Glutamatergic neuron (in vitro differentiated cells): ENCODE measurements at regions not wholly inside any gene's neighbourhood (a gene's known extent, or its start where the extent isn't known, plus 50 kb on each side); places are given as distances from the start of the nearest gene placed in this dataset.

Experiments used
- DNase-seq: peaks from one replicate; pipeline ENCODE4 v3.0.0; 2022
- H3K27ac Mint-ChIP-seq: one replicate; pipeline ENCODE4 v1.8.0; 2020; ENCODE audit warnings: mild to moderate bottlenecking, mixed read lengths, inconsistent platforms; ENCODE audit not compliant: unreplicated experiment
- H3K27me3 Mint-ChIP-seq: one replicate; pipeline ENCODE4 v1.8.0; 2020; ENCODE audit warnings: mild to moderate bottlenecking, moderate library complexity, mixed read lengths, inconsistent platforms; ENCODE audit not compliant: unreplicated experiment
- H3K36me3 Mint-ChIP-seq: one replicate; pipeline ENCODE4 v1.8.0; 2020; ENCODE audit warnings: mild to moderate bottlenecking, mixed read lengths, inconsistent platforms; ENCODE audit not compliant: unreplicated experiment
- H3K4me1 Mint-ChIP-seq: one replicate; pipeline ENCODE4 v1.8.0; 2020; ENCODE audit warnings: mild to moderate bottlenecking, low read depth, mixed read lengths, inconsistent platforms; ENCODE audit not compliant: unreplicated experiment
- H3K4me3 Mint-ChIP-seq: one replicate; pipeline ENCODE4 v1.8.0; 2020; ENCODE audit warnings: mild to moderate bottlenecking, mixed read lengths, inconsistent platforms; ENCODE audit not compliant: unreplicated experiment
- H3K9me3 Mint-ChIP-seq: one replicate; pipeline ENCODE4 v1.8.0; 2020; ENCODE audit warnings: mild to moderate bottlenecking, moderate library complexity, mixed read lengths, inconsistent platforms; ENCODE audit not compliant: unreplicated experiment
- TF ChIP-seq, protein P1 (sequence below): fragments of 200-600 bp; sonication (generic); IDR thresholded peaks from one replicate; pipeline ENCODE4 v1.5.0; 2021; ENCODE audit not compliant: partially characterized antibody, unreplicated experiment

DNA sequence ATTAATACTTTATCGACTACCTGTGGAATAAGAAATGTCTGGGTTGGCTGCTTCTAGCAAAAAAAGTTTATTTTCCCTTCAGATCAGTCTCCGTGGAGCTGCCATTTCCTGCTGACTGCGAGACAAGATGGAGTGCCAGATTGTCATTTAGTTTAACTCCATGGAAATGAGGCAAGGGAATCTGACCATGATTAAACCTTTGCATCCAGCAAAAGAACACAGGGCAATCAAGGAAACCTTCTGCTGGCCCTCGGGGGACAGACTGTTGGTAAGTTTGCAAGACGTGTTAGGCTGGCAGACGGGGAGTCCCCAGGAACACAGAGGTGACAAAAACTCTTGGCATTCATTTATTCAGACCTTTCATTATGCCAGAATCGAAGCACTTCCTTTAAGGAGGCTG is 52.2 kb upstream of the SPACA1 start:
- H3K4me1 Mint-ChIP-seq = peaks cover 33% of the 10 kb centered on the region
- DNase-seq = no peak
- H3K9me3 Mint-ChIP-seq = peaks cover 1% of the 10 kb centered on the region
- no peak overlapping the region for H3K4me3 Mint-ChIP-seq
- no peaks in the 10 kb centered on the region for H3K36me3 Mint-ChIP-seq
- TF ChIP-seq, protein P1, sequence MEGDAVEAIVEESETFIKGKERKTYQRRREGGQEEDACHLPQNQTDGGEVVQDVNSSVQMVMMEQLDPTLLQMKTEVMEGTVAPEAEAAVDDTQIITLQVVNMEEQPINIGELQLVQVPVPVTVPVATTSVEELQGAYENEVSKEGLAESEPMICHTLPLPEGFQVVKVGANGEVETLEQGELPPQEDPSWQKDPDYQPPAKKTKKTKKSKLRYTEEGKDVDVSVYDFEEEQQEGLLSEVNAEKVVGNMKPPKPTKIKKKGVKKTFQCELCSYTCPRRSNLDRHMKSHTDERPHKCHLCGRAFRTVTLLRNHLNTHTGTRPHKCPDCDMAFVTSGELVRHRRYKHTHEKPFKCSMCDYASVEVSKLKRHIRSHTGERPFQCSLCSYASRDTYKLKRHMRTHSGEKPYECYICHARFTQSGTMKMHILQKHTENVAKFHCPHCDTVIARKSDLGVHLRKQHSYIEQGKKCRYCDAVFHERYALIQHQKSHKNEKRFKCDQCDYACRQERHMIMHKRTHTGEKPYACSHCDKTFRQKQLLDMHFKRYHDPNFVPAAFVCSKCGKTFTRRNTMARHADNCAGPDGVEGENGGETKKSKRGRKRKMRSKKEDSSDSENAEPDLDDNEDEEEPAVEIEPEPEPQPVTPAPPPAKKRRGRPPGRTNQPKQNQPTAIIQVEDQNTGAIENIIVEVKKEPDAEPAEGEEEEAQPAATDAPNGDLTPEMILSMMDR = no peak
- peak overlapping the region; percentile 29 for H3K27ac Mint-ChIP-seq
- H3K27me3 Mint-ChIP-seq = peaks cover 2% of the 10 kb centered on the region

DNA sequence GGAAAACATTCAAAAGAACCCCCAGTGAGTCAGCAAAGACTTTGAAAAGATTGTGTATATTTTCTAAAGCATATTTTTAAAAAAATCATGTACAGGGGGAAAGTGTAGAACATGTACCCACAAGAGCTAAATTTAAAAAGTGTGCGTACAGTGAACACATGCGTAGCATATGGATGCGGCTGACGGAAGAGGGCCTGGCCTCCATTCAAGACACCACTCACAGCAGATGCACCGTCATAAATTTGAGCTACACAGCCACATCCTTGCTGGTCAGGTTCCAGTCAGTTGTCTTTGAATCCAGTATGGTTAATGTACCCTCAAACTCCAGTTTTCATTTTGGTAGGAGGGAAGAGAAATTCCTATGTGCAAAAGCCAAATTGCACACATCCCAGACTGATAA is 54.3 kb upstream of the SPACA1 start:
- H3K36me3 Mint-ChIP-seq = no peaks in the 10 kb centered on the region
- DNase-seq = no peak
- H3K27me3 Mint-ChIP-seq = peaks cover 2% of the 10 kb centered on the region
- peaks cover 33% of the 10 kb centered on the region for H3K4me1 Mint-ChIP-seq
- no peak overlapping the region for H3K4me3 Mint-ChIP-seq
- H3K27ac Mint-ChIP-seq = peak overlapping the region; percentile 5
- H3K9me3 Mint-ChIP-seq = peaks cover 1% of the 10 kb centered on the region
- TF ChIP-seq, protein P1 = no peak

DNA sequence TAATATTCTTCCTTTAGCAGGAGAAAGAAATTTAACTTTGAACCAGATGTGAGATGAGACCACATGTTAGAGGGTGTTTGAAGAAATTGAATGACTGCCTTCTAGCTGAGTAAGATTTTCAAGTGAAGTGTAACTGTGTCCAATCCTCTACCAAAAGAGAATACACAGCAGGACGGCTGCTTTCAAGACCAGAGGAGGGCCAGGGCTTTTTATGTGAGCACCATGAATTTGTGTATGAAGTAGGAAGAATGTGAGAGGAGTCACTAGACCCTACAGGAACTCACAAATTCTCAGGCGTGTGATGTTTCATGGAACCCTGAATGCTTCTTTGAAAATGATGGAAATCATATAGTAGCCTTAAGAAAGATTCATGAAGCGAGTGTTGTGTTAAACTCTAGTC is 56.8 kb upstream of the SPACA1 start:
- Mint-ChIP-seq H3K27ac (no peak overlapping the region), H3K36me3 (no peaks in the 10 kb centered on the region)

DNA sequence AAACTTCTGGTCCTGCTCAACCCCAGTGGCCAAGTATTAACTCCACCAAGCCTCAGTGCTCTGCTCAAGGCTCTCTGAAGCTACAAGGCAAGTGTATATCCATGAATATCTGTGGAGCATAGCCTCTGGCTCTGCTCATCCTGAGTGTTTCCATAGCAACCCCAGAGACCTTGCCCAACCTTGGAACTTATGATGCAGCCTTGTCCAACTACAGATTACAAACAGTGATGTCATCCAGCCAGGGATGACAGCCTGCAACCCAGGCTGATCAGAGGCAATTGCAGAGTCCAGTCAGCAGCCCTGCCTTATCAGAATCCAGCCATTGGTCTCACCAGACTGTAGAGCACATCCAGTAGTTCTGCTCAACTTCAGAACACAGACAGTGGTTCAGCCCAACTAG is 65.5 kb upstream of the SPACA1 start:
- Mint-ChIP-seq H3K36me3 (no peaks in the 10 kb centered on the region), H3K4me3 (no peak overlapping the region), H3K27ac (no peak overlapping the region), H3K4me1 (peaks cover 2% of the 10 kb centered on the region), H3K9me3 (peaks cover 4% of the 10 kb centered on the region), H3K27me3 (no peaks in the 10 kb centered on the region)
- no peak for DNase-seq
- TF ChIP-seq, protein P1 = no peak

More for the DNA sequence above, 56.8 kb upstream of the SPACA1 start:
- DNase-seq = no peak
- Mint-ChIP-seq H3K4me3 (no peak overlapping the region), H3K4me1 (peaks cover 24% of the 10 kb centered on the region), H3K27me3 (peaks cover 3% of the 10 kb centered on the region), H3K9me3 (peaks cover 1% of the 10 kb centered on the region)
- TF ChIP-seq, protein P1 = no peak

DNA sequence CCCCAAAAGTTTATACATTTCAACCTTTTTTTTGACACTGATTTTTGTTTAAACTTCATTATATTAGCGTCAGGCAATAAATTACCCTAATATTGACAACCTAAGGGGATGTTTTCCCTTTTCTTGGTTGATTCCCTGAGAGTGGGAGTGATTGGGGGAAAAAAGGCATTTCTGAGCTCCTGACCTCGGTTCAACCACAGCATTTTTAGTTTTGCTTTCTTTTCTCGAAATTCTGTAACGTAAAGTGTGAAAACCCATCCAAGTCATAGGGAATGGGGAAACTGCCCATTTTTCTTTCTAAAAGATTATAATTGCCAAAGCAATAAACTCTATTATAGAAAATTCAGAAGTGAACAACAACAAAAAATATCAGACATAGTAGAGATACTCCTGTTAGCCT is 67.9 kb upstream of the SPACA1 start:
- H3K27ac Mint-ChIP-seq = no peak overlapping the region
- peaks cover 2% of the 10 kb centered on the region for H3K9me3 Mint-ChIP-seq
- no peak for DNase-seq
- H3K36me3 Mint-ChIP-seq = no peaks in the 10 kb centered on the region
- H3K4me1 Mint-ChIP-seq = peaks cover 2% of the 10 kb centered on the region
- no peaks in the 10 kb centered on the region for H3K27me3 Mint-ChIP-seq
- no peak overlapping the region for H3K4me3 Mint-ChIP-seq
- TF ChIP-seq, protein P1 = no peak
